ENCODE measurements at regions not wholly inside any gene's neighbourhood (a gene's known extent, or its start where the extent isn't known, plus 50 kb on each side); places are given as distances from the start of the nearest gene placed in this dataset.

GRCh38 chr7:80082213-80082612, 52.4 kb upstream of the GNAI1 start:
- H3K4me3 ChIP-seq (ENCODE audit: low read depth, low read length), result no peak overlapping the region
- TF ChIP-seq CTCF (IDR thresholded peaks at IDR 0.05; ENCODE audit: insufficient read depth, low read depth, low read length, missing control alignments), result no peak
- DNase-seq (ENCODE audit: low read depth), result no peak

GRCh38 chr7:80078886-80079285, 55.7 kb upstream of the GNAI1 start:
- TF ChIP-seq CTCF (IDR thresholded peaks at IDR 0.05; ENCODE audit: insufficient read depth, low read depth, low read length, missing control alignments), result no peak

GRCh38 chr7:80078159-80078731, 56.4 kb upstream of the GNAI1 start:
- no peak overlapping the region for H3K4me3 ChIP-seq (ENCODE audit: low read depth, low read length)
- DNase-seq (ENCODE audit: low read depth), result no peak
- no peak for TF ChIP-seq CTCF (IDR thresholded peaks at IDR 0.05; ENCODE audit: insufficient read depth, low read depth, low read length, missing control alignments)

More at GRCh38 chr7:80078886-80079285, 55.7 kb upstream of the GNAI1 start:
- DNase-seq (ENCODE audit: low read depth), result no peak
- H3K4me3 ChIP-seq (ENCODE audit: low read depth, low read length), result no peak overlapping the region

GRCh38 chr7:80070391-80070790, 64.2 kb upstream of the GNAI1 start:
- no peak for DNase-seq (ENCODE audit: low read depth)
- no peak overlapping the region for H3K4me3 ChIP-seq (ENCODE audit: low read depth, low read length)
- no peak for TF ChIP-seq CTCF (IDR thresholded peaks at IDR 0.05; ENCODE audit: insufficient read depth, low read depth, low read length, missing control alignments)

- no peak for DNase-seq (ENCODE audit: low read depth)
- no peak for TF ChIP-seq CTCF (IDR thresholded peaks at IDR 0.05; ENCODE audit: insufficient read depth, low read depth, low read length, missing control alignments)
- H3K4me3 ChIP-seq (ENCODE audit: low read depth, low read length), result no peak overlapping the region
Measured at GRCh38 chr7:80066639-80067038, 68.0 kb upstream of the GNAI1 start.

- no peak for TF ChIP-seq CTCF (IDR thresholded peaks at IDR 0.05; ENCODE audit: insufficient read depth, low read depth, low read length, missing control alignments)
- DNase-seq (ENCODE audit: low read depth), result no peak
- no peak overlapping the region for H3K4me3 ChIP-seq (ENCODE audit: low read depth, low read length)
Measured at GRCh38 chr7:80063834-80064233, 70.8 kb upstream of the GNAI1 start.

- peak; percentile 24 for TF ChIP-seq CTCF (IDR thresholded peaks at IDR 0.05; ENCODE audit: insufficient read depth, low read depth, low read length, missing control alignments)
- peak; percentile 38 for DNase-seq (ENCODE audit: low read depth)
Measured at GRCh38 chr7:80060218-80060806, 74.3 kb upstream of the GNAI1 start.

More at GRCh38 chr7:80060218-80060806, 74.3 kb upstream of the GNAI1 start:
- H3K4me3 ChIP-seq (ENCODE audit: low read depth, low read length), result no peak overlapping the region

All from GM12865 (cell line).